Naive thymus-derived CD8-positive, alpha-beta T cell (primary cell): ENCODE measurements at regions not wholly inside any gene's neighbourhood (a gene's known extent, or its start where the extent isn't known, plus 50 kb on each side); places are given as distances from the start of the nearest gene placed in this dataset.

Experiments used
- ATAC-seq, 2 donors: fragments of 150-1000 bp; cut with Tn5 transposase in 1 of 2; sonication (Bioruptor Pico), chemical (Tn5 transposase) in 1 of 2; 1 replicate in 1 of 2; 2 replicates in 1 of 2; pipeline ENCODE4 v1.10.0; 2021; ENCODE audit warnings: mild to moderate bottlenecking in 2 of 2, moderate library complexity in 2 of 2
- POLR2A ChIA-PET: fragments of 350-600 bp; sonication (Branson Sonifier 250); formaldehyde crosslinking; loops from one replicate; lab custom pipeline; 2021; ENCODE audit warnings: antibody characterized with exemption; lab: Charles Lee
- DNase-seq, 10 donors: peaks; one replicate each; pipeline versions ENCODE4 v3.0.0 to v3.0.0-alpha.2; 2020 to 2022
- H3K27ac Mint-ChIP-seq, 10 donors: one replicate each; pipeline ENCODE4 v1.8.0; 2020 to 2022; ENCODE audit warnings: mild to moderate bottlenecking in 10 of 10, mixed read lengths in 10 of 10, moderate library complexity in 4 of 10, inconsistent platforms in 1 of 10
- H3K27me3 Mint-ChIP-seq, 5 donors: one replicate each; pipeline ENCODE4 v1.8.0; 2021 to 2022; ENCODE audit warnings: mixed read lengths in 5 of 5
- H3K36me3 Mint-ChIP-seq, 3 donors: one replicate each; pipeline ENCODE4 v1.8.0; 2020 to 2022; ENCODE audit warnings: mixed read lengths in 3 of 3, mild to moderate bottlenecking in 2 of 3, inconsistent platforms in 1 of 3
- H3K4me1 Mint-ChIP-seq, 4 donors: one replicate each; pipeline ENCODE4 v1.8.0; 2021 to 2022; ENCODE audit warnings: mixed read lengths in 4 of 4
- H3K4me3 Mint-ChIP-seq, 10 donors: one replicate each; pipeline ENCODE4 v1.8.0; 2020 to 2022; ENCODE audit warnings: mild to moderate bottlenecking in 10 of 10, mixed read lengths in 10 of 10, moderate library complexity in 6 of 10, inconsistent platforms in 1 of 10
- H3K9me3 Mint-ChIP-seq, 9 donors: one replicate each; pipeline ENCODE4 v1.8.0; 2020 to 2022; ENCODE audit warnings: mixed read lengths in 9 of 9, mild to moderate bottlenecking in 3 of 9, inconsistent platforms in 1 of 9, moderate library complexity in 1 of 9

- no peak overlapping the region for H3K4me3 Mint-ChIP-seq
- DNase-seq, result no peak
- H3K36me3 Mint-ChIP-seq, result peaks cover 0 to 4% (median 0%) of the 10 kb centered on the region in 3 donors
- no peaks in the 10 kb centered on the region for H3K4me1 Mint-ChIP-seq
- POLR2A ChIA-PET, result no interaction called here
- ATAC-seq, result no peak
- H3K27me3 Mint-ChIP-seq, result no peaks in the 10 kb centered on the region
- H3K27ac Mint-ChIP-seq, result no peak overlapping the region
- peaks cover 0 to 19% (median 9%) of the 10 kb centered on the region in 9 donors for H3K9me3 Mint-ChIP-seq
Measured at GRCh38 chr11:97979741-97980140, 1041.0 kb upstream of the CNTN5 start.

GRCh38 chr11:97982512-97982911 is 1038.2 kb upstream of the CNTN5 start:
- H3K4me1 Mint-ChIP-seq, result no peaks in the 10 kb centered on the region

GRCh38 chr11:97989121-97989520 is 1031.6 kb upstream of the CNTN5 start:
- Mint-ChIP-seq H3K9me3 (peaks cover 0 to 17% (median 3%) of the 10 kb centered on the region in 9 donors), H3K27me3 (no peaks in the 10 kb centered on the region)
- no peak for ATAC-seq

More at GRCh38 chr11:97982512-97982911, 1038.2 kb upstream of the CNTN5 start:
- peaks cover 0 to 19% (median 9%) of the 10 kb centered on the region in 9 donors for H3K9me3 Mint-ChIP-seq
- POLR2A ChIA-PET, result no interaction called here
- DNase-seq, result no peak
- no peak for ATAC-seq
- no peaks in the 10 kb centered on the region for H3K27me3 Mint-ChIP-seq
- H3K36me3 Mint-ChIP-seq, result peaks cover 0 to 4% (median 0%) of the 10 kb centered on the region in 3 donors
- no peak overlapping the region for H3K27ac Mint-ChIP-seq
- H3K4me3 Mint-ChIP-seq, result no peak overlapping the region

GRCh38 chr11:97990162-97990920 is 1030.4 kb upstream of the CNTN5 start:
- Mint-ChIP-seq H3K4me3 (no peak overlapping the region), H3K4me1 (no peaks in the 10 kb centered on the region), H3K27me3 (no peaks in the 10 kb centered on the region), H3K36me3 (no peaks in the 10 kb centered on the region), H3K27ac (no peak overlapping the region), H3K9me3 (peaks cover 0 to 15% (median 3%) of the 10 kb centered on the region in 9 donors)
- ATAC-seq (no peak), DNase-seq (no peak)
- POLR2A ChIA-PET, result no interaction called here

More at GRCh38 chr11:97989121-97989520, 1031.6 kb upstream of the CNTN5 start:
- Mint-ChIP-seq H3K27ac (no peak overlapping the region), H3K36me3 (no peaks in the 10 kb centered on the region), H3K4me3 (no peak overlapping the region), H3K4me1 (no peaks in the 10 kb centered on the region)
- no peak for DNase-seq
- POLR2A ChIA-PET, result no interaction called here

- Mint-ChIP-seq H3K27ac (no peak overlapping the region), H3K9me3 (peaks cover 0 to 13% (median 3%) of the 10 kb centered on the region in 9 donors), H3K36me3 (no peaks in the 10 kb centered on the region), H3K4me3 (no peak overlapping the region), H3K4me1 (no peaks in the 10 kb centered on the region), H3K27me3 (no peaks in the 10 kb centered on the region)
- DNase-seq, result no peak
- no peak for ATAC-seq
- POLR2A ChIA-PET, result no interaction called here
Measured at GRCh38 chr11:97993562-97993961, 1027.2 kb upstream of the CNTN5 start.

GRCh38 chr11:97995874-97996273 is 1024.9 kb upstream of the CNTN5 start:
- H3K27ac Mint-ChIP-seq, result no peak overlapping the region
- H3K4me3 Mint-ChIP-seq, result no peak overlapping the region
- H3K36me3 Mint-ChIP-seq, result no peaks in the 10 kb centered on the region
- POLR2A ChIA-PET, result no interaction called here
- ATAC-seq (no peak), DNase-seq (no peak)
- H3K4me1 Mint-ChIP-seq, result no peaks in the 10 kb centered on the region
- H3K9me3 Mint-ChIP-seq, result peaks cover 0 to 12% (median 5%) of the 10 kb centered on the region in 9 donors
- H3K27me3 Mint-ChIP-seq, result no peaks in the 10 kb centered on the region

- no peak for DNase-seq
- Mint-ChIP-seq H3K4me1 (no peaks in the 10 kb centered on the region), H3K27me3 (no peaks in the 10 kb centered on the region), H3K4me3 (no peak overlapping the region), H3K36me3 (no peaks in the 10 kb centered on the region), H3K27ac (no peak overlapping the region), H3K9me3 (peaks cover 0 to 8% (median 3%) of the 10 kb centered on the region in 9 donors)
- POLR2A ChIA-PET, result no interaction called here
- no peak for ATAC-seq
Measured at GRCh38 chr11:97996762-97997161, 1024.0 kb upstream of the CNTN5 start.

GRCh38 chr11:98003606-98004371 is 1017.0 kb upstream of the CNTN5 start:
- DNase-seq, result no peak
- no peak for ATAC-seq
- H3K4me3 Mint-ChIP-seq, result no peak overlapping the region
- POLR2A ChIA-PET, result no interaction called here
- no peaks in the 10 kb centered on the region for H3K27me3 Mint-ChIP-seq
- no peaks in the 10 kb centered on the region for H3K4me1 Mint-ChIP-seq
- peaks cover 0 to 20% (median 7%) of the 10 kb centered on the region in 9 donors for H3K9me3 Mint-ChIP-seq
- H3K36me3 Mint-ChIP-seq, result no peaks in the 10 kb centered on the region
- H3K27ac Mint-ChIP-seq, result no peak overlapping the region

GRCh38 chr11:98007072-98007471 is 1013.7 kb upstream of the CNTN5 start:
- DNase-seq, result no peak
- Mint-ChIP-seq H3K36me3 (no peaks in the 10 kb centered on the region), H3K27ac (no peak overlapping the region), H3K9me3 (peaks cover 0 to 27% (median 6%) of the 10 kb centered on the region in 9 donors), H3K4me1 (no peaks in the 10 kb centered on the region), H3K27me3 (no peaks in the 10 kb centered on the region), H3K4me3 (no peak overlapping the region)
- ATAC-seq, result no peak
- POLR2A ChIA-PET, result no interaction called here

GRCh38 chr11:98027652-98028051 is 993.1 kb upstream of the CNTN5 start:
- DNase-seq, result no peak

GRCh38 chr11:98029832-98030231 is 990.9 kb upstream of the CNTN5 start:
- no peak for DNase-seq
- no peak overlapping the region for H3K4me3 Mint-ChIP-seq
- POLR2A ChIA-PET, result no interaction called here

More at GRCh38 chr11:98027652-98028051, 993.1 kb upstream of the CNTN5 start:
- POLR2A ChIA-PET, result no interaction called here
- no peak for ATAC-seq
- H3K9me3 Mint-ChIP-seq, result peaks cover 0 to 30% (median 0%) of the 10 kb centered on the region in 9 donors
- no peaks in the 10 kb centered on the region for H3K27me3 Mint-ChIP-seq
- H3K36me3 Mint-ChIP-seq, result no peaks in the 10 kb centered on the region
- H3K4me3 Mint-ChIP-seq, result no peak overlapping the region
- no peaks in the 10 kb centered on the region for H3K4me1 Mint-ChIP-seq
- no peak overlapping the region for H3K27ac Mint-ChIP-seq

GRCh38 chr11:98036810-98037209 is 983.9 kb upstream of the CNTN5 start:
- DNase-seq (no peak), ATAC-seq (no peak)
- Mint-ChIP-seq H3K27ac (no peak overlapping the region), H3K4me1 (no peaks in the 10 kb centered on the region), H3K36me3 (peaks cover 0 to 5% (median 0%) of the 10 kb centered on the region in 3 donors), H3K27me3 (no peaks in the 10 kb centered on the region), H3K9me3 (peaks cover 8 to 22% (median 9%) of the 10 kb centered on the region in 9 donors), H3K4me3 (no peak overlapping the region)
- POLR2A ChIA-PET, result no interaction called here

More at GRCh38 chr11:98029832-98030231, 990.9 kb upstream of the CNTN5 start:
- no peaks in the 10 kb centered on the region for H3K4me1 Mint-ChIP-seq
- ATAC-seq, result no peak
- H3K27me3 Mint-ChIP-seq, result no peaks in the 10 kb centered on the region
- H3K27ac Mint-ChIP-seq, result no peak overlapping the region
- peaks cover 0 to 21% (median 6%) of the 10 kb centered on the region in 9 donors for H3K9me3 Mint-ChIP-seq
- no peaks in the 10 kb centered on the region for H3K36me3 Mint-ChIP-seq
